ENCODE measurements at regions not wholly inside any gene's neighbourhood (a gene's known extent, or its start where the extent isn't known, plus 50 kb on each side); places are given as distances from the start of the nearest gene placed in this dataset.

DNA sequence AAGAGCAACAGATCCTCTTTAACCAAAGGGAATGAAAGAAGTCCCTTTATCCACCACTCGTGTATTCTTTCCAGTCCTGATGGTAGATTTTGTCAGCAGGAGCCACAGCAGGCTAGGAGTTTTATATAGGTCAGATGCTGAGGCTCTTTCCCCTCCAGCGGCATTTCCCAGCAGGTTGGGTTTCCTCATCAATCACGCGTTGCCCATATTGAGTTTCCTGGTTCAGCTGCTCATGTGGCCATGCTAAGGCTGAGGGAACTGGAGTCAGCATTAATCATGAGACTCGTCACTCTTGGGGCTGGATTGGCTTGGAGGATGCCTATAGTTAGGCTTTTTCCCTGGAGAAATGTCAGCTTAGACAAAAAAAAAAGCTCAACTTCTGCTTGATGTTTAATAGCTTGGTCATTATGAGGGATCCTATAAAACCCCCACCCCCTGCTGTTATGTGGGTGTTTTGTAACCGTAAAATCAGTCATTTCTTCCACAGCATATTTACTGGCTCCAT is 193.4 kb upstream of the GAS1 start:
- H3K4me3 ChIP-seq (replicated peaks; ENCODE audit: low read depth, low read length), result no peak overlapping the region
- DNase-seq (ENCODE audit: low read depth), result no peak
- TF ChIP-seq, protein P1, sequence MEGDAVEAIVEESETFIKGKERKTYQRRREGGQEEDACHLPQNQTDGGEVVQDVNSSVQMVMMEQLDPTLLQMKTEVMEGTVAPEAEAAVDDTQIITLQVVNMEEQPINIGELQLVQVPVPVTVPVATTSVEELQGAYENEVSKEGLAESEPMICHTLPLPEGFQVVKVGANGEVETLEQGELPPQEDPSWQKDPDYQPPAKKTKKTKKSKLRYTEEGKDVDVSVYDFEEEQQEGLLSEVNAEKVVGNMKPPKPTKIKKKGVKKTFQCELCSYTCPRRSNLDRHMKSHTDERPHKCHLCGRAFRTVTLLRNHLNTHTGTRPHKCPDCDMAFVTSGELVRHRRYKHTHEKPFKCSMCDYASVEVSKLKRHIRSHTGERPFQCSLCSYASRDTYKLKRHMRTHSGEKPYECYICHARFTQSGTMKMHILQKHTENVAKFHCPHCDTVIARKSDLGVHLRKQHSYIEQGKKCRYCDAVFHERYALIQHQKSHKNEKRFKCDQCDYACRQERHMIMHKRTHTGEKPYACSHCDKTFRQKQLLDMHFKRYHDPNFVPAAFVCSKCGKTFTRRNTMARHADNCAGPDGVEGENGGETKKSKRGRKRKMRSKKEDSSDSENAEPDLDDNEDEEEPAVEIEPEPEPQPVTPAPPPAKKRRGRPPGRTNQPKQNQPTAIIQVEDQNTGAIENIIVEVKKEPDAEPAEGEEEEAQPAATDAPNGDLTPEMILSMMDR (IDR thresholded peaks at IDR 0.05; ENCODE audit: low read length, missing control alignments), result no peak

DNA sequence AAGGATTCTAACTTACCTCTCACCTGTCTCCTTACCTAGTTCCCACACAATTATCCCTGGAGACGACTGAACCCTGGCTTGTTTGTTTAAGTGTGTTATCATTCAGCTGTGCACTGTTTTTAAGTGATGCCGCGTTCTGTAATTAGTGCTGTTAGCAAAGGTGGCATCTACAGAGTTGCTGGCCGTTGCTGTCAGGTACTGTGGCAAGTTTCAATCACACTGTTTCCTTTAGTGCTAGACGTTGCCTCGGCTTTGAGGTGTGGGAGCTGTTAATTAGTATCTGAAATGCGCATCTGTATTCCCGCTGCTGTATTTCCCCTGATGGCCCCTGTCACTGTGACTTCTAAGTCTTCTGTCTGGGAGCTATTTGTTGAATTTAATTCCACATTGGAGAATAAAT is 193.8 kb upstream of the GAS1 start:
- no peak for DNase-seq (ENCODE audit: low read depth)
- TF ChIP-seq, protein P1 (IDR thresholded peaks at IDR 0.05; ENCODE audit: low read length, missing control alignments), result no peak
- H3K4me3 ChIP-seq (replicated peaks; ENCODE audit: low read depth, low read length), result no peak overlapping the region

DNA sequence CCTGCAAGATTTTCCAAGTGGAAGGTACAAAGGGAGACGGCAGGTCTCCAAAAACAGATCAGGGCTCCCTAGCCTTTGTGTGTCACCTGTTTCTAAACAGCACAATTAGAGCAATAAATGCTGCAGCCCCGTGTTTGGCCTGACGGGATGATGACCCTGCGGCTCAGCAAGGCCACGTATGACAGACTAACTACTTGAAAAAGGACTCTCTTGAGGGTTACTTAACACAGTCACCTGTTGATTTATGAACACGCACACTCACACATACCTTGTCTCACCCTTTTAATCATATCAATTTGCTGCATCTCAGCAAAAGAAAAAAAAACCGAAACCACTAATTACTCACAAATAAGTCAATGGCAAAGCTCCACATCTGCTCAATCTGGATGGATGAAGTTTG is 199.6 kb upstream of the GAS1 start:
- DNase-seq (ENCODE audit: low read depth), result no peak
- no peak overlapping the region for H3K4me3 ChIP-seq (replicated peaks; ENCODE audit: low read depth, low read length)
- TF ChIP-seq, protein P1 (IDR thresholded peaks at IDR 0.05; ENCODE audit: low read length, missing control alignments), result no peak

DNA sequence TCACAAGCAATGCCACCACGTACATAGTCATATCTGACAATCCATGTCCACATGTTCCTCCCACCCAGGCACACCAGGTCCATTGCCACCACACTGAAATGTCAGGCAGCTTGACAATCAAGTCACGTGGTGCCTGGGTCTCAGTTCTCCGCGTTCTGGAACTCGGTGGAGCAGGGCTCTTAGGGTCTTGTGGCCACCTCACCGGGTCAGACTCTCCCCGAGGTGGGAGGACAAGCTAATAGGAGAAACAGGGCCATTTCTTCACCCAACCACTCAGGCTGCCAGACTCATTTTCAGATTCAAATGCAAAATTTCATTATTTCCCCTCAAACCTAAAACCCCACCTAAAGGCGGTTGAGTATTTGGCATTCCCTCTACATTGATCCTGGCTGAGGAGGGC is 200.5 kb upstream of the GAS1 start:
- DNase-seq (ENCODE audit: low read depth), result no peak
- peak overlapping the region; percentile 36 for H3K4me3 ChIP-seq (replicated peaks; ENCODE audit: low read depth, low read length)
- TF ChIP-seq, protein P1 (IDR thresholded peaks at IDR 0.05; ENCODE audit: low read length, missing control alignments), result no peak

DNA sequence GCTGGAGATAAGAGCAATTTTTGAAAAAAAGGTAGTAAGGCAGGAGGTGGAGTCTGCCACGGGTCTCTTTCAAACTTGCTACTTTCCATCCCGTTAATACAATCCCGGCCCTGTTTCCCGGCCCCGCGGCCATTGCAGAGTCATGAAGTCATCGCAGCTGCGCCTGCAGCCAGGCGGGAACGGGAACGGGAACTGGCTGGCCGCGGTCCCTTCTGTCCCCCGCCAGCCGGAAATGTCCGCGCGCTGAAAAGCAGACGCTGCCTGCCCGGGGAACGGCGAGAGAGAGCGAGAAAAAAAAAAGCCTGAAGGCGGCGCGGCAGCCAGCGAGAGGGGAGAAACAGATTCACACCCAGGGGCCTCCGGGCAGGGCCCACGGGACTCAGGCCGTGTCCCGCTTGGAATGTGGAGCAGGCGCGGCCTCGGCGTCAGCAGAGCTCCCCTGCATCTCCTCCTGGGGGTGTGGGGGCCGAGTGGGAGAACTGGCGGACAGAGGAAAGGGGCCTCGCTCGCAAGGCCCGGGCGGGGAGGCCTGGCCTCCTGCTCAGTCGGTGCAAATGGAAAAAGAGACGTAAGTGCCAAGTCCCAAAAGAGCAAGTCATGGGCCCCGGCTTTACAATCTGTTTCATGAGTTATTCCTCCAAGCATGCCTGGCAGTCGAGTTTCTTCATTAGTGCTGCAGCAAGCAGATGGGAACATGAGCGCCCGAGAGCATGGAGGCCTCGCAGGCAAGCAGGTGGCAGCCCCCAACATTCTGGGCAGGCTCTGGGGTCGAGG is 201.2 kb upstream of the GAS1 start:
- TF ChIP-seq, protein P1 (IDR thresholded peaks at IDR 0.05; ENCODE audit: low read length, missing control alignments), result peak; percentile 2
- peak overlapping the region; percentile 36 for H3K4me3 ChIP-seq (replicated peaks; ENCODE audit: low read depth, low read length)
- peak; percentile 77 for DNase-seq (ENCODE audit: low read depth)

DNA sequence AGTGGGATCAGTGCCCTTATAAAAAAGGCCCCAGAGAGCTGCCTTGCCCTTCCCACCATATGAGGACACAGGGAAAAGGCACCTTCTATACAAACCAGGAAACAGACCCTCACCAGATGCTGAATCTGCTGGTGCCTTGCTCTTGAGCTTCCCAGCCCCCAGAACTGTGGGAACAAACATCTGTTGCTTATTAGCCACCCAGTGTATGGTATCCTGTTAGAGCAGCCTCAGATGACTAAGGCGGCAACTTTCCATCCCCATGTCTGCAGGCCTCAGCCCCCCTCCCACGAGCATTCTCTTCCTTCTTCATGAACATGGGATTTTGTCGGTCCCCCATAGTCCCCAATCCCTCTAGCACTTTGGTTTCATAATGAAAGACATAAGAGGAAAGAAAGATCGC is 202.5 kb upstream of the GAS1 start:
- TF ChIP-seq, protein P1 (IDR thresholded peaks at IDR 0.05; ENCODE audit: low read length, missing control alignments), result no peak
- H3K4me3 ChIP-seq (replicated peaks; ENCODE audit: low read depth, low read length), result no peak overlapping the region
- DNase-seq (ENCODE audit: low read depth), result no peak

DNA sequence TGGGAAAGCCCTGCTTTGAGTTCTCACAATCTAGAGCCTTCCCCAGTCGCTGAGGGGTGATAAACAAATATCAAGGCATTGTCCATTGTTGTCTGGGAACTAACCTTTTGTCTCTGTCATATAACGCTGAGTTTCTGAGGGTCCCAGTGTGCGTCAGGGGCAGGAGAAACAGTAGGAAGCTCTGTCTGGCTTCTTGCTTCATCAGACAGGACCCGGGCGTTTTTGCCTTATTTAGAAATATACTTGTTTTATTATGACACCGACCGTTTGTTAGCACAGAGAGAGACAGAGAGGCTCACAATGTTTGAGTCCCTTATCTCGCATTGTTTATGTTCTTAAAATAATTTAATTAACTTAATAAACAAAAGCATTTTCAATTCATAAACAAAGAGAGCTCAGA is 204.9 kb upstream of the GAS1 start:
- no peak for DNase-seq (ENCODE audit: low read depth)
- no peak overlapping the region for H3K4me3 ChIP-seq (replicated peaks; ENCODE audit: low read depth, low read length)
- TF ChIP-seq, protein P1 (IDR thresholded peaks at IDR 0.05; ENCODE audit: low read length, missing control alignments), result no peak
